ENCODE measurements at regions not wholly inside any gene's neighbourhood (a gene's known extent, or its start where the extent isn't known, plus 50 kb on each side); places are given as distances from the start of the nearest gene placed in this dataset.

DNA sequence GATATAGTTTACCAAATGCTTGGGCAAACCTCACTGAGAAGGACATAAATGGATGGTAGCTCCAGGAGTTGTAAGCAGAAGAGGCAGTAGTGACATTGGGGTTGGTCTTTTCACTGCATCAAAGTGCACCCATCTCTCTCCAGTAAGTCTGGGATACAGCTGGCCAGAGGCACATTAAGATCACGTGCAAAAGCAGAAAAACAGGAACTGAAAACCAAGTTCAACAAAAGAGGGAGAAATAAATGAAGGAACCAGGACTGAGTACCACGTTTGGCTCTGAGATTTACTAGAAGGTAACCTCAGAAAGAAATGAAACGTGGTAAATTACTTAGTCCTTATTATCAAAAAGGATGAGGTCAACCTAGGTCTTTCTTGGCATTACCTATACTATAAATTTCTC is 259.2 kb downstream of the OSR1 start:
- TF ChIP-seq POLR2A (IDR thresholded peaks at IDR 0.05) (no peak), POLR2AphosphoS5 (IDR thresholded peaks at IDR 0.05; ENCODE audit: insufficient read depth in 1 of 2, low read depth in 1 of 2) (no peak)
- TF ChIP-seq, protein P1, sequence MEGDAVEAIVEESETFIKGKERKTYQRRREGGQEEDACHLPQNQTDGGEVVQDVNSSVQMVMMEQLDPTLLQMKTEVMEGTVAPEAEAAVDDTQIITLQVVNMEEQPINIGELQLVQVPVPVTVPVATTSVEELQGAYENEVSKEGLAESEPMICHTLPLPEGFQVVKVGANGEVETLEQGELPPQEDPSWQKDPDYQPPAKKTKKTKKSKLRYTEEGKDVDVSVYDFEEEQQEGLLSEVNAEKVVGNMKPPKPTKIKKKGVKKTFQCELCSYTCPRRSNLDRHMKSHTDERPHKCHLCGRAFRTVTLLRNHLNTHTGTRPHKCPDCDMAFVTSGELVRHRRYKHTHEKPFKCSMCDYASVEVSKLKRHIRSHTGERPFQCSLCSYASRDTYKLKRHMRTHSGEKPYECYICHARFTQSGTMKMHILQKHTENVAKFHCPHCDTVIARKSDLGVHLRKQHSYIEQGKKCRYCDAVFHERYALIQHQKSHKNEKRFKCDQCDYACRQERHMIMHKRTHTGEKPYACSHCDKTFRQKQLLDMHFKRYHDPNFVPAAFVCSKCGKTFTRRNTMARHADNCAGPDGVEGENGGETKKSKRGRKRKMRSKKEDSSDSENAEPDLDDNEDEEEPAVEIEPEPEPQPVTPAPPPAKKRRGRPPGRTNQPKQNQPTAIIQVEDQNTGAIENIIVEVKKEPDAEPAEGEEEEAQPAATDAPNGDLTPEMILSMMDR (IDR thresholded peaks at IDR 0.05): no peak

Data from vagina (tissue), 2 donors.